Small intestine (tissue), 7 donors: ENCODE measurements at regions not wholly inside any gene's neighbourhood (a gene's known extent, or its start where the extent isn't known, plus 50 kb on each side); places are given as distances from the start of the nearest gene placed in this dataset.
A peak's percentile ranks its signal among the peaks of the same experiment; 100 is the strongest.
"Not testable (repeated sequence)": the region's sequence is repeated elsewhere in the genome, so short reads cannot be mapped to it uniquely, and the experiment has no call there.

Source experiments
- DNase-seq, 2 donors: peaks; one replicate each; pipeline versions ENCODE4 v3.0.0 to v3.0.0-alpha.2; 2013
- FAIRE-seq: peaks from 2 replicates; lab custom pipeline; 2012; peaks lifted over from hg19 to GRCh38; lab: Jason Lieb, UNC
- H3K27ac ChIP-seq, 3 donors: one replicate each; pipeline ENCODE4 v1.5.1; 2013; ENCODE audit warnings: low read length in 2 of 3, mild to moderate bottlenecking in 2 of 3, control low read depth in 1 of 3, inconsistent platforms in 1 of 3, low read depth in 1 of 3, moderate library complexity in 1 of 3
- H3K27me3 ChIP-seq, 3 donors: one replicate each; pipeline ENCODE4 v1.6.1; 2013; ENCODE audit warnings: low read length in 3 of 3, inconsistent platforms in 1 of 3; ENCODE audit not compliant: control insufficient read depth in 3 of 3, insufficient read depth in 3 of 3
- H3K36me3 ChIP-seq, 3 donors: one replicate each; pipeline ENCODE4 v1.6.1; 2013; ENCODE audit warnings: low read length in 3 of 3, inconsistent platforms in 1 of 3, low read depth in 1 of 3, mild to moderate bottlenecking in 1 of 3, moderate library complexity in 1 of 3; ENCODE audit not compliant: control insufficient read depth in 3 of 3, insufficient read depth in 2 of 3
- H3K4me1 ChIP-seq, 3 donors: one replicate each; pipeline ENCODE4 v1.6.1; 2013; ENCODE audit warnings: low read length in 2 of 3, inconsistent platforms in 1 of 3, low read depth in 1 of 3, mild to moderate bottlenecking in 1 of 3, moderate library complexity in 1 of 3; ENCODE audit not compliant: control insufficient read depth in 3 of 3, insufficient read depth in 2 of 3
- H3K4me3 ChIP-seq, 3 donors: one replicate each; pipeline ENCODE4 v1.5.1; 2013; ENCODE audit warnings: low read length in 3 of 3, control low read depth in 1 of 3, inconsistent platforms in 1 of 3, low read depth in 1 of 3, mild to moderate bottlenecking in 1 of 3, moderate library complexity in 1 of 3
- H3K9me3 ChIP-seq, 2 donors: one replicate each; pipeline ENCODE4 v1.6.1; 2013; ENCODE audit warnings: low read depth in 1 of 2, low read length in 1 of 2; ENCODE audit not compliant: control insufficient read depth in 2 of 2, insufficient read depth in 1 of 2
- WGBS, 3 donors: extraction: QIAGEN DNeasy Blood & Tissue Kit; methylation state at CpG; one replicate each; pipeline ENCODE4 v1.1.7; 2013; 5-methylcytosine and 5-hydroxymethylcytosine counted together
- donor health status: healthy with polysubstance abuse.
- donor health status: control.
- donor health status: control.
- donor health status: Bipolar disorder and iron deficiency.
- donor health status: healthy.

- H3K27ac ChIP-seq, H3K9me3 ChIP-seq, H3K4me1 ChIP-seq, FAIRE-seq, H3K36me3 ChIP-seq, H3K27me3 ChIP-seq, H3K4me3 ChIP-seq, DNase-seq: not testable (repeated sequence)
- 35 to 60% (median 41%) methylated on average over 3 of the region's 3 CpGs for WGBS, 3 donors
These were observed 112.3 kb upstream of the CRBN start for GRCh38 chr3:3291756-3292283.

- Histone ChIP-seq H3K27me3 (no peaks in the 10 kb centered on the region), H3K27ac (no peak overlapping the region), H3K9me3 (peaks cover 0 to 4% of the 10 kb centered on the region in 2 donors), H3K4me1 (no peaks in the 10 kb centered on the region), H3K4me3 (no peak overlapping the region), H3K36me3 (no peaks in the 10 kb centered on the region)
- FAIRE-seq (no peak), DNase-seq (peak in 1 of 2 donors; percentile 3)
These were observed 108.8 kb upstream of the CRBN start for GRCh38 chr3:3288255-3288654.

GRCh38 chr3:3286014-3286413, 106.5 kb upstream of the CRBN start:
- FAIRE-seq, result no peak
- no peaks in the 10 kb centered on the region for H3K36me3 ChIP-seq
- H3K27ac ChIP-seq, result no peak overlapping the region
- WGBS, 3 donors, result 66 to 69% (median 66%) methylated on average over 2 of the region's 2 CpGs
- no peaks in the 10 kb centered on the region for H3K9me3 ChIP-seq
- no peaks in the 10 kb centered on the region for H3K27me3 ChIP-seq
- no peak for DNase-seq
- H3K4me1 ChIP-seq, result no peaks in the 10 kb centered on the region
- no peak overlapping the region for H3K4me3 ChIP-seq

- Histone ChIP-seq H3K27me3 (no peaks in the 10 kb centered on the region), H3K36me3 (no peaks in the 10 kb centered on the region), H3K9me3 (no peaks in the 10 kb centered on the region), H3K4me3 (no peak overlapping the region), H3K4me1 (no peaks in the 10 kb centered on the region), H3K27ac (no peak overlapping the region)
- WGBS, 3 donors, result 63 to 80% (median 68%) methylated on average over 2 of the region's 2 CpGs
- no peak for FAIRE-seq
- DNase-seq, result no peak
These were observed 101.5 kb upstream of the CRBN start for GRCh38 chr3:3281024-3281423.

- WGBS, 3 donors, result 63 to 83% (median 73%) methylated on average over 1 of the region's 1 CpG
- H3K4me1 ChIP-seq, result no peaks in the 10 kb centered on the region
- FAIRE-seq (no peak), DNase-seq (no peak)
- no peak overlapping the region for H3K27ac ChIP-seq
- no peaks in the 10 kb centered on the region for H3K27me3 ChIP-seq
- H3K9me3 ChIP-seq, result no peaks in the 10 kb centered on the region
- no peak overlapping the region for H3K4me3 ChIP-seq
- no peaks in the 10 kb centered on the region for H3K36me3 ChIP-seq
These were observed 100.9 kb upstream of the CRBN start for GRCh38 chr3:3280396-3280795.

GRCh38 chr3:3278073-3278472, 98.6 kb upstream of the CRBN start:
- Histone ChIP-seq H3K9me3 (no peaks in the 10 kb centered on the region), H3K4me1 (no peaks in the 10 kb centered on the region), H3K36me3 (no peaks in the 10 kb centered on the region), H3K27me3 (no peaks in the 10 kb centered on the region), H3K27ac (no peak overlapping the region), H3K4me3 (no peak overlapping the region)
- WGBS, 3 donors, result 17 to 40% (median 36%) methylated on average over 1 of the region's 1 CpG
- no peak for DNase-seq
- no peak for FAIRE-seq

- WGBS, 3 donors, result 82 to 95% (median 91%) methylated on average over 2 of the region's 2 CpGs
- FAIRE-seq, result no peak
These were observed 97.1 kb upstream of the CRBN start for GRCh38 chr3:3276630-3277029.

GRCh38 chr3:3264796-3265195, 85.3 kb upstream of the CRBN start:
- H3K9me3 ChIP-seq, result no peaks in the 10 kb centered on the region
- DNase-seq, result no peak
- WGBS, 3 donors, result 88 to 93% (median 88%) methylated on average over 3 of the region's 3 CpGs
- H3K4me1 ChIP-seq, result no peaks in the 10 kb centered on the region
- no peak for FAIRE-seq
- H3K4me3 ChIP-seq, result no peak overlapping the region
- H3K27ac ChIP-seq, result no peak overlapping the region
- no peaks in the 10 kb centered on the region for H3K36me3 ChIP-seq
- no peaks in the 10 kb centered on the region for H3K27me3 ChIP-seq

More at GRCh38 chr3:3276630-3277029, 97.1 kb upstream of the CRBN start:
- no peaks in the 10 kb centered on the region for H3K4me1 ChIP-seq
- H3K36me3 ChIP-seq, result no peaks in the 10 kb centered on the region
- H3K27ac ChIP-seq, result no peak overlapping the region
- no peak for DNase-seq
- no peak overlapping the region for H3K4me3 ChIP-seq
- no peaks in the 10 kb centered on the region for H3K9me3 ChIP-seq
- H3K27me3 ChIP-seq, result no peaks in the 10 kb centered on the region

GRCh38 chr3:3260870-3261269, 81.4 kb upstream of the CRBN start:
- no peak for FAIRE-seq
- Histone ChIP-seq H3K4me1 (no peaks in the 10 kb centered on the region), H3K27ac (no peak overlapping the region), H3K27me3 (no peaks in the 10 kb centered on the region), H3K4me3 (no peak overlapping the region), H3K36me3 (no peaks in the 10 kb centered on the region), H3K9me3 (no peaks in the 10 kb centered on the region)
- no peak for DNase-seq
